GM18858 (cell line): ENCODE measurements at regions not wholly inside any gene's neighbourhood (a gene's known extent, or its start where the extent isn't known, plus 50 kb on each side); places are given as distances from the start of the nearest gene placed in this dataset.
"Not testable (repeated sequence)": the region's sequence is repeated elsewhere in the genome, so short reads cannot be mapped to it uniquely, and the experiment has no call there.

Experiments
- ATAC-seq: cut with Tn5 transposase; IDR thresholded peaks from one replicate; pipeline ENCODE4 v1.9.1; 2021; ENCODE audit not compliant: unreplicated experiment

GRCh38 chr5:107011605-107012004 lies 659.1 kb downstream of the EFNA5 start:
- no peak for ATAC-seq

DNA sequence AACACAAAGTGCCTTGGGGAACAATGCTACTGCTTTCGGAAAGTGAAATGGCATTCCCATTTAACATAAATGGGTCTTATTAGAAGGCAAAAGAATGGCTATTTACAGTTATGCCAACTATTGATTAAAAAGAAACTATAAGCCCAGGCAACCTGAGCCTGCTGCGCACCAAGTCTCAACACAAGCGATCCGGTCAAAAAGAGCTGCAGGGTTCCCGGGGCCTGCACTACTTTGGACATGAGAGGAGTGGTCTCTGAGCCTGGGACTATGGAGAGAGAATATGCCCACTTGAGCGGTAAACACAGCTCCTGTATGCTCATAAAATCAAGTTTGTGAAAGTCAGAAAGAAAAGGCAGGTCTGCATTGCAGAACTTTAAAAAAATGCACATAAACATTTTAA lies 660.7 kb downstream of the EFNA5 start:
- ATAC-seq: no peak

DNA sequence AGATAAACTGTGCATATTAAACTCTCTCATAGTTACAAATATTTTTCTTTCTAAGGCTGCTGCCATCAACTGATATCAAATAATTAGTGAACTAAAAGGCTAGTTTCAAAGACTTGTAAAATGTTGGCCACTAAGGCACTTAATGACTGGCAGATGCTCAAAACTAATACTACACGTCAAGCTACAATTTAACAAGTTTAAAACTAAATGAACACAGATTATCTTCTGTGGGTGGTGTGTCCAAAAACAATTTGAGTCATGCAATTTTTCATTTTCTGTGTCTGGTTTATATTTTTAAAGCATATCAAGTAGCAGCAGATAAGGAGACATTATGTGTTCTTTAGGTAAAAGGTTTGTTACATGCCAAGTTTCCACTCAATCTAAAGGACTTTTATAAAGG lies 665.1 kb downstream of the EFNA5 start:
- ATAC-seq: no peak

DNA sequence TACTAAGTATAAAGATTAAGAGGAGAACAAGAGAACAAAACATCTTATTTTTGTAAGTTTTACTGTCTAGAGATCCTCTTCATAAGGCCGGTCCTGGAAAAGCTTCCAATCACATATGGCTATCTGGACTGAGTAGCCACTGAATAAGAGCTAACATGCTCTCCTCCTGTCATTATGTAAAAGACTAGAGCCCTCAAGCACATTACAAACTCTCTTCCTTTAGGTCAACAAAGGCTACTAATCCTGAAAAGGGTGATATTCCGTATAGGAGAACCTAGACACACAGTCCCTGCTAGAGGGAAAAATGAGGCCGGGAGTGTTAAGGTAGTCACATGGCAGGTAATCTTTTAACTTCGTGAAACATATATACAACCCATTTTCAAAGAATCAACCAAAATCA lies 665.6 kb downstream of the EFNA5 start:
- ATAC-seq: no peak

DNA sequence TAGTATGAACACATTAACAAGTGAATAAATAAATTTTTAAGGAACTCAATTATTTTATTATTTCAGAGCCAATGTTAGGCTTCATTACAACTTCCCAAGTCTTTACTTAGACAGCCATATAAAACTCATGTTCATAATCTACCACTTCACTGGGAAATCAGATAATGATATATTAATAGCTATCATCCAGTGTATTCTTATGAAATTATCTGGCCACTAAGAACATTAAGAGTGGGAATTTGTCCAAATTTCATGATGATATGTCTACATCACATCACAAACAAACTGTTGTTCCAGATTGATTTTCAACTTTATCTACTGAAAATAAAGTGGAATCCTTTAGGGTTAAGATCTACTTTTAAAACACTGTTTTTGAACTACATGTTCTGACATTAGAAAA lies 668.6 kb downstream of the EFNA5 start:
- ATAC-seq: no peak

DNA sequence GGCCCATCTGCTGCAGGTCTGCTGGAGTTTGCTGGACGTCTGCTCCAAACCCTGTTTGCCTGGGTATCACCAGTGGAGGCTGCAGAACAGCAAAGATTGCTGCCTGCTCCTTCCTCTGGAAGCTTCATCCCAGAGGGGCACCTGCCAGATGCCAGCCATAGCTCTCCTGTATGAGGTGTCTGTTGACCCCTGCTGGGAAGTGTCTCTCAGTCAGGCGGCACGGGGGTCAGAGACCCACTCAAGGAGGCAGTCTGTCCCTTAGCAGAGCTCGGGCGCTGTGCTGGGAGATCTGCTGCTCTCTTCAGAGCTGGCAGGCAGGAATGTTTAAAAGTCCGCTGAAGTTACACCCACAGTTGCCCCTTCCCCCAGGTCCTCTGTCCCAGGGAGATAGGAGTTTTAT lies 671.2 kb downstream of the EFNA5 start:
- not testable (repeated sequence) for ATAC-seq

- ATAC-seq: no peak
Measured at GRCh38 chr5:106986006-106986405, 684.7 kb downstream of the EFNA5 start.

GRCh38 chr5:106985174-106985573 lies 685.6 kb downstream of the EFNA5 start:
- no peak for ATAC-seq

- ATAC-seq: not testable (repeated sequence)
Measured at GRCh38 chr5:106979178-106979577, 691.6 kb downstream of the EFNA5 start.

GRCh38 chr5:106978582-106979165 lies 692.1 kb downstream of the EFNA5 start:
- not testable (repeated sequence) for ATAC-seq

DNA sequence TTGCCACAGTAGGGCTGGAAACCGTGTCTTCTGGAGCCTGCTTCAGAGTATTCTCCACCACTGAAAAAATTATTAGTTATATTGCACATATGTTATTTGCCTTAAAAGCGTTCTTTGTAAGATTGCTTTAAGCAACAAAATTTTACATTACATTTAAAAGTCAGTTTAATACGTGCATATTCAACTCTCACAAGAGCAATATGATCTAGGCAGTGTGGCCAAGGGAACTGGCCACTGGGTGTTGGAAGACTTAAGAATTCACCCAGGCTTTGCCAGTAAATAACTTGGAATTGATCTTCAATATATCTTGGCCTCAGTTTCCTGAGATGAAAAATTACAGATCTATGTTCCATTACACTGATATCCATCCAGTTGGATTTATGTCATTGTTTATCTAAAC lies 694.4 kb downstream of the EFNA5 start:
- no peak for ATAC-seq

DNA sequence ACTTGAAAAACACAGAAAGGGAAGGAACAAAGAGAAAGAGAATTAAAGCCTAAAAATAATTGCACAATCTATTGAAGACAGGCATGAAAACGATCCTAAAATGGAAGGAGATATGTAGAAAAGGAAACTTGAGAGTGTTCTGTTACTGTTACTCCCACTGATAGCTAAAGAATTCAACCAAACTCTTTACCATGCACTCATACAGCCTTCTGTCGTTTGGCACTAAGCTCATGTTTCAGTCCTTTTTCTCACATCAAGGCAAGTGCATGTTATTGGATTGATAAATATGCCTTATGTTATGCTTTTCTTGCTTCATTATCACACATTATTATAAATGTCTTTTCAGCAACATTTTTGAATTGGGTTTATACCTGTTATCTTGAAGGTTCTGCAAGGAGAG lies 696.5 kb downstream of the EFNA5 start:
- ATAC-seq: no peak

GRCh38 chr5:106966686-106967315 lies 703.9 kb downstream of the EFNA5 start:
- no peak for ATAC-seq

- no peak for ATAC-seq
Measured at GRCh38 chr5:106964132-106964531, 706.6 kb downstream of the EFNA5 start.

DNA sequence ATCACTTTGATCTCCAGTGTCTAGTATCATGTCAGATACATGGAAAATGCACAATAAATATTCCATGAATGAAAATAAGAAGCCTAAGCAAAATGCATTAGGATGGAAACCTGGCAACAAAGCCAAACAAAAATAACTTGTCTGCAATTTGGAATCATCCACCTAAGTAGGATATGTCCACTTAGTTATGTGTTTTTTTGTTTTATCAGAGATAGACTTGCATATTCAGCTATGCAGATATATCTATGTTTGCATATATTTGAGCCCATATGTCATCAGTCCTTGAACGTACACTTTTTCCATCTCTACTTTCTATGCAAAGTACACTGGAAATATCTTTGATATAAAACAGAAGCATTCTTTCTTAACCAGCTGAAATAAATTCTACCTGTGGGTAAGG lies 707.1 kb downstream of the EFNA5 start:
- ATAC-seq: no peak

DNA sequence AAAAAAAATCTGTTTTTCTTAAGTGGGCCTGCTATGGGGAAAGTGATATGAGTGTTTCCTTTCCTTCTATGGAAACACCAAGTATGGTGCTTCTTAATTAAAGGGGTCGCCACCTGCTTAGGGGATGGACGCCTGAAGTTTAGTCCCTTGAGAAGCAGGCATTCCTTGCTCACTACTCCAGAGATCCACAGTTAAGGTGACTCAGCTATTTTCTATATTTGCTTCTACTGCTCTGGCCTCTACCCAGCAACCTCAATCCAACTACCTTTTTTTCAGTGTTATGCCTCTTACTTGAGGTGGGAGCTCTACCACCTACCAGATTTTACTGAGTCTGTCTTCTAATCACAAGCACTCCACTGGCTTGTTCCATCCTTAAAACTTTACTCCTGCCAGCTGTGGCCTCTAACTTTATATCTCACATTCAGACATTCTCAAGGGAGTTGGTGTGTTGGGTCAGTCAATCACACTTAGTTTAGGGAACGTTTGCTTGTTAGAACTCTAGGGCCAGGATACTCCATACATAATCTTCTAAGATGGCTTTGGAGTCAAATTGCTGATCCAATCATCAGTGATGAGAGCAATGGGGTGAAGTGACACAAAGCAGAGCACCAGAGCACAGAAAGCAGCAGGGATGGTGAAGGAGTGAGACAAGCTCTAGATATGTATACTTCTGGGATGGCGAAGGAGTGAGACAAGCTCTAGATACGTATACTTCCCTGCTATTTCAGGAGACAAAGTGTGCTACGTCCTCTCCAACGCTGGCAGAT lies 708.1 kb downstream of the EFNA5 start:
- no peak for ATAC-seq

DNA sequence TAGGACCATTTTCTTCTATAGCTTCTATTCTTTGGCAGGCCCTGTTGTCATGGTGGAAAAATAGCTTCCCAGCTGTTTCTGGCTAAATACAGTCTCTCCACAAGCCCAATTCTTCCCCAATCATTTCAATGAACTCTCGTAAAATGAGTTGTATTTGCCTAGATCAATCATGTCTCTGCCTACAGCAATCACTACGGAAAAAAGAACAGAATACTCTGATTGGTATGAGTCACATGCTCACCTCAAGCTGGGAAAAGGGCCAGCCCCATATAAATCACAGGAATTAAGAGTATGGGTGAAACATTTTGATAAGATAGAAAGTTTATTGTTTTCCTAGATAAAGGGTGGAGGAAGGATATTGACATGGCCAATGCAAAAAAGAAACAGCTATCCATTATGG lies 711.4 kb downstream of the EFNA5 start:
- ATAC-seq: no peak

DNA sequence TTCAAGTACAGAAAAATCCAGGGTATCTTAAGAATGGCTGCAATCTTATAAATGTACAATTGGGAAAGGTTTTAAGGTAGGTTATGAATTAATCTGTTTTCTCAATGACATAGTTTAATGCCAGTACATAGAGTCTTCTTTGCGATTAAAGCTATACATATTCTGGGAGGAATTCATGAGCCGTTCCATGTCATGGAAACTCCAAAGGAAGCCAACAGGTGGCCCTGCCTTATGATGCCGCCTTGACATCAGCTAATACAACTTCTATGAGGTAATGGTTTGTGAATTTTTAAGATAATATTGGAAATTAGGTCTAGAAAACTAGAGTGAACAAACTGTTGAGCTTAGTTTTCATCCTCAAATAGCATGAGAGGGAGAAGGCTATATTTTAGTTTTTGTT lies 713.4 kb downstream of the EFNA5 start:
- no peak for ATAC-seq

GRCh38 chr5:106956886-106957285 lies 713.9 kb downstream of the EFNA5 start:
- no peak for ATAC-seq

GRCh38 chr5:106956187-106956586 lies 714.5 kb downstream of the EFNA5 start:
- no peak for ATAC-seq

GRCh38 chr5:106940986-106941385 lies 729.8 kb downstream of the EFNA5 start:
- no peak for ATAC-seq

DNA sequence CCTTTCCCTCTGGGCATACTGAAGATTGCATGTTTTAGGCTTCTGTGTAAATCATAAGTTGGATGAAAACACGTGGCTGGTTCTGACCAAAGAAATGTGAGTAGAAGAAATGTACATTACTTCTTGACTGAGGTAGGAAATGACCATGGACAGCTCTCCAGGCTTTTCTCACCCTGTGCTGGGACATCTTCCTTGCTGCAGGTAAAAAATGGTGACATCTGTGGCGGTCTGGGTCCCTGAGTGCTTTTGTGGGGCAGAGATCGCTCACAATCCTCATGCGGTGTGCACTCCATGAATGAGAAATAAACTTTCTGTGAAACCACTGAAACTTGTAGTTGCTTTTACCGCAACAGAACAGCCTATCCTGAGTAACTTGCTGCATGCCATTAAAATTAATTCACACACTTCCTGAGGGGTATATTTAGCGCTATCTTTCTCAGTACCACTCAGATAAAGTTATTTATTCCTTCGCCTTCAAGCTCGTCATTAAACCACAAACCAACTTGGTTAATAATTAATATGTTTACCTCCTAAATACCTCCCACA lies 730.4 kb downstream of the EFNA5 start:
- no peak for ATAC-seq
